HG02981 (cell line): ENCODE measurements at regions not wholly inside any gene's neighbourhood (a gene's known extent, or its start where the extent isn't known, plus 50 kb on each side); places are given as distances from the start of the nearest gene placed in this dataset.

Experiments used
- ATAC-seq: cut with Tn5 transposase; IDR thresholded peaks from one replicate; pipeline ENCODE4 v1.9.1; 2021; ENCODE audit warnings: mild to moderate bottlenecking, moderate library complexity; ENCODE audit not compliant: unreplicated experiment

DNA sequence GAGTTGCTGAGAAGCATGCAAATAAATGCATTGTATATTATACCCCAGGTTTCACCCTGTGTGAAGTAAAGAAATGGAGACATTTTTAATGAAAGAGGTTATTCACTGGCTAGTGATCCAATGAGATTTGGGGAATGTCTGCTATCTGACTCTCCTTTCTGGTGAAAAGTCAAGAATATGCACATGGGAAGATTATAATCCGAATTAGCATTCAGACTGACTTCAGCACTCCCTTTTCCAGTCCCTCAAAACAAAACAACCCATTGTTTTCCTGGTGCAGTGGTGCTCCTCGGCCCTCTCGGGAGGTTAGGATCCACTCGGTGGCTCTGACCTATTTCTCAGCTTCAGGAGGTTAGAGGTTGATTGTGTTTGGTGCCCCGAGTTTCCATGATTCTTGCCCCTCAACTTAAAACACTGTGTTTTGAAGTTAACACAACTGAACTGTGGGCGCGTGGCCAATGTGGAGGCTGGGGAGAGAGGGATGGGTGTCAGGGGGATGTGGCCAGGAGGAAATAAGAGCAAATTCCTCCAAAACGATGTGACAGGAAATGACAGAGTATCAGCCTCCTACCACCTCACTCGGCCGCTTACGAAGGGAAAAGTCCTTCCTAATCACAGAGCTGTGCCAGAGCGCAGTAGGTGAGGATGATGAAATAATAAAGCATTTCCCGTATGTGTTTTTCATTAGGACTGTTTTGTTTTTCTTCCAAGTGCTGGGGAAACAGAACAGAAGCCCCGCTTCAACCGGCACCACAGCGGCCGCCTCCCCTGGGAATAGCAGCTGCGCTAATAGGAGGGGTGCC is 440.1 kb downstream of the MTX2 start:
- no peak for ATAC-seq

DNA sequence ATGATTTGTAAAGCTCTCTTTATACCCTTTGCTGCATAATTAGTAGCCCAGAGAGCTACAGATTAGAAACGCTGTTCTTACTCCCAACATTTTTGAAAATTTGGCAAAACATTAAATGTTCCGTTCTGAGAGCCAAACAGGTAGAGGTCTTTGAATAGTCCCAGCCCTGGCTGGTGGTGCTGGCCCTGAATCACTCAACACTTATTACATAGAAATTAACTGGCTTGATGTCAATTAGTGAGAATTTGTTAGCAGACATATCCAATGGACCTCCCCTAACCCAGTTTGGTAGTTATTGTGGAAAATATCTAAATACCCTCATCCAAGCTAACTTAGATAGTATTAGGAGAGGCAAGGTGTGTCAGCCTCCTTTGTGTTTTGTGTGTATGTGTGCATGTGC is 440.7 kb downstream of the MTX2 start:
- ATAC-seq, result no peak

DNA sequence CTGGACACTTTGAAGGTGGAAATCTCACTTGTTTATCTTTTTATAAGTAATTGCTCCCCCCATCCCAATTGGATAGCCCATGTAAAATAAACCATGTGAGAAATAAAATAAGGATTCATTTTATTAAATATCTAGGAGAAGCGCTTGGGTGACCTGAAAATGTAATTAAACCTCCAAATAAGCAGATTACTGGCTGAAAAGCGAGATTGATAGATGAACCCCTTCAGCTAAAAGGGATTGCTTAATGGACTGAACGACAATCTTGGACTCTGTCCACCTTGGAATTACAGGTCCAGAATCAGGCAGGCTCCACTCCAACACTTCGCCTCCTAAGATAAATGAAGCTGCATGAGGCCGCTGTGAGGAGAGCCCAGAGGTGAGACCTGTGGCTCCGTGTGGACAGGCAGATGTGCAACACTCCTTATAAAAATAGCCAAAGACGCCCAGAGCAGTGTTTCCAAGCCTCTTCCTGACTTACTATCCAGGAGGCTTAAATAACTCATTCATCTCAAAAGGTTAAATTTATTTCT is 441.5 kb downstream of the MTX2 start:
- ATAC-seq, result no peak

DNA sequence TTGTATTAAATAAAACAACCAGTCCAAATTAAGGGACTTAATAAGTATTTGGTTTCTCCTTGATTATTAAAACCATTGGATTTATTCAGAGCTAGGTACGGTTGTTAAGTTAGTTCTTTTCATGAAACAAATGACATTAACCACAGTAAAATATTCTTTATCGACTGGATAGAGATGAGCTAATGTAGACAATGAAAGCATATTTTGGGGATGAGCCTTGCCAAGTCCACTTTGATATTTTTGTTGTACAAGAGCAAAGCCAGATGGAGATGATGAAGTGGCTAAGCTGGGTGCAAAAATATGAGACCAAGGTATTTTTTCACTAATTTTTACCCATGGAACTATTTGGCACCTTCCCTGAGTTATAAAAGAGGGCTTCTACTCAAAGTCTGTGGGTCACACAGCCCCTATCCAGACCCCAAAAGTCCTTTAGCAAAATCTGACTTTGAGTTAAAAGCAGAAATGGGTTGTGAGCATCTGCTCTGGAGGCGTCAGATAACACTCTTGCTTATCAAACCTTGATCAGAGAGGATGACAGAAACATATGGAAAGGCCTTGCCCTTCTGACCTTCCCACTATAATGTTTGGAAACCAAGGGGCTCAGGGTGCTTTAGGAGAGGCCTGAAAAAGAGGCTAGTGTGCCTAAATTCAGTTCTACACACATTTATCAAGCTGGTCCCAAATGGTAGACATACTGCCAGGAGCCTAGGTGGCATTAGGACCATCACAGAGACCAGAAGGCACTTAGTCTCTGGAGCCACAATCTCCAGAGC is 456.8 kb downstream of the MTX2 start:
- no peak for ATAC-seq

DNA sequence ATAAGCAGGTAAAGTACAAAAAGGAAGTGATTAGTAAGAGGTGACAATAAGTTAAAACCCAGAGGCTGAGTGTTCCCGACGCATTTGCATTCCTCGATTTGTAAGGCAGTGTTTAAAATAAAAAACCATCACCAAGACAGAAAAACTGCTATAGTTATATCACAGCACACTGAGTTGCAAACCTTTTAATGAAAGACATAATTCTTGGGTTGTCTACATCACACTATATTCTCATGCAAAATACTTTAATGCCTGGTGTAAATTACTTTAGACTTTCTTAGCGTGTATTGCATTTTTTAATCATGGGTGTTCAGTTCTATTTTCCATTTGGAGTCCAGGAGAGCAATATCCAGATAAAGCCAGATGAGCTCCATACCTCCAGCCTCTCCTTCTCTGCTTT is 458.5 kb downstream of the MTX2 start:
- ATAC-seq, result no peak

DNA sequence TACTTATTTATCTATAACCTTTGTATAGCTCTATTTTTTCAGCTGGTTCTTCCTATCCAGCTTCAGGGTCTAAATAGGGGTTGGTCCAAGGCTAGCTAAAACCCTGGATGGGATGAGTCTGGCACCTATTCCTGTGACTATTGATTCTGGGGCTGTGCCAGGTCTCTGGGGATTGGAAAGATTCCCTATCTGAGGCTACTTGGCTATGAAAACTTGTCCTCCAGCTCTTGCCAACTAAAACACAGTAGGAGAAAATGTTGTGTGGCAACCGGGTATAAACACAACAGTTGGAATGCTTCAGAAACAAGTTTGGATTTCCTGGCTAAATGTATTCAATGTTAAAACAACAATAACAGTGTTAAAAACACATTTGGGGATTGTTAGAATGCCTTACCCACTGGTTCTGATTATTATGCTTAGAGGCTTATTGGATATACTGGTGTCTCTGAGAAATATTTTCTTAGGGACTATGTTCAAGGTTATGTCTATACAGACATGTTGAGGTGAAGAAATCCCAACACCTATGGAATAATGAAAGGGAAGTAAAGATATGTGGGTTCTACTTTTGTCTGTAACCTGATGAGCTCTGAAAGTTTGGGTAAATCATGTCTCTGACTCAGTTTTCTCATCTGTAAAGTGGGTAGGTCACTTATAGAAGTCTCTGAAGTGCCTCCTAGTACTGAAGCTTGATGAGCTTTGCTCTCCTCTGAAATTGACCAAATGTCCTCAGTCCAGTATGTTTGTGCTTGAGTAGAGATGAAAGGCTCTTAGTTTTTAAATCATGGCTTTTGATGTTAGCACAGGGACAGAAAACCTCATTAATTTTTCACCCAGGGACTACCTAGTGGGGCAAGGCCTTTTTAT is 460.7 kb downstream of the MTX2 start:
- no peak for ATAC-seq

DNA sequence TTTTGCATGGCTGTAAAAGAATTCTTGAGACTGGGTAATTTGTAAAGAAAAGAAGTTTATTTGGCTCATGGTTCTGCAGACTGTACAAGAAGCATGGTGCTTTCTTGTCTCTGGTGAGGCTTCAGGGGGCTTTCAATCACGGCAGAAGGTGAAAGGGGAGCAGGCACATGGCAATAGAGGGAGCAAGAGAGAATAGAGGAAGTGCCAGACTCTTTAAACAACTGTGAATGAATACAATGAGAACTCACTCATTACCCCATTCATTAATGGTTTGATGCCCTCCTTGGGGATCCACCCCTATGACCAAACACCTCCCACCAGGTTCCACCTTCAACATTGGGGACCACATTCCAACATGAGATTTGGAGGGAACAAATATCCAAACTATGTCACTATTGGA is 463.5 kb downstream of the MTX2 start:
- no peak for ATAC-seq

DNA sequence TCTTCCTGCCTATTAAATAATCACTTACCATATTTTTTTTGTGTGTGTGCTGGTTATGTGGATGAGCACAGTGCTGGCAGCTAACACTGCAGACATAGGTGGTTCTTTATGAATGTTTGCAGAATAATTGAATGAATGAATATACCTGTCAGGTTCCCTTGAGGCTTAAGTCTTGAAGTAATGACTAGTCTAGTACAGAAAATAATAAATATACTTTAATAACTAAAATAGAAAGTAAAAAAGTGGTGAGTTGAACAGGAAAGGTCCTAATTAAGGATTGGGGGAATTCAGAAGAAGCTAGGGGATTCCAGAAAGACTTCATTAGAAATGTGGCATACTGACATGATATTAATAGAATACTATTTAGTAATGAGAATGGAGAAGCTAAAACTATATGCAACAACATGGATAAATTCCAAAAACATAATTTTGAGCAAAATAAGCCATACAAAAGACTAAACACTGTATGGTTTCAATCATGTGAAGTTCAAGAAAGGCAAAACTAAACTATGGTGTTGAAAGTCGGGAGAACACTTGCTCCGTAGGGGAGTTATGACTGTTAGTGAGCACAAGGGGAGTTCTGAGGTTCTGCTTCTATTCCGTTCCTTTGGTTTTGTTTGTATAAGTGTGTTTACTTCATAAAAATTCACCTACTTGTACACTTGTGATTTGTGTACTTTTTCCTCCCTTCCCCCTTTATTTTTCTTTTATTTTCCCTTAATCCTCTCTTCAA is 464.6 kb downstream of the MTX2 start:
- ATAC-seq, result no peak

DNA sequence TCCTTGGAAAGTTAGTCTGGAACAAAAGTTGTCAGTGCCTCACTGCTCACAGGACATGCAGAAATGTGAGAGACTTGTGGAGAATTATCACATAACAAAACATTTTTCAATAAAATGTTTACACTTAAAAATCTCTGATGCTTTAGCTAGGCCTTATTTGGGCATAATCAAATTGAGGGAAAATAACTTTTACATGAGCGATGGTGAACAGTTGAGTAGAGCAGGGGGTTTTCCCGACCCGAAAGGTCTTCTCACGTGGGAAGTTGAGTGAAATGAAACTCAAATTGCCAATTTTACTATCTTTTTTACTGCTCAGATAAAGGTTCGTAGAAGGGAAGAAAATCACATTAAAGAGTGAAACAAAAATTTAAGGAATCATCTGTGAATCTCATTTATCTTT is 465.6 kb downstream of the MTX2 start:
- ATAC-seq, result no peak

DNA sequence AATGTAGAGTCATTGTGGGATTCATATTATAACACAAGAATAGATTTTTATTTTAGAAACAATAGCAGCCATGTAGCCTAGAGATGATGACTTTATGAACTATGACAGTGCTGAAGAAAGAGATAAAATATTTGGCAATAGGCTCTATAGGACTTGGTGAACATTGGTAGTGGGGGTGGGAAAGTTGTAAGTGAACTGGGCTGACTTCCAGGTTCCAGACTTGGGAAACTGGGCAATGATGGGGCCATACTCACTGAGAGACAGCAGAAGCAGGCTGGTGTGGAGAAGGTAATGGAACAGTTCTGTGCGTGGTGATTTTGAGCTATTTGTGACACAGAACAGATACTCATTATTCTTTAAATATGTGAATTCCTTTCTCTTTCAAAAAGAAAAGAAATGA is 470.3 kb upstream of the HNRNPA3 start:
- no peak for ATAC-seq

DNA sequence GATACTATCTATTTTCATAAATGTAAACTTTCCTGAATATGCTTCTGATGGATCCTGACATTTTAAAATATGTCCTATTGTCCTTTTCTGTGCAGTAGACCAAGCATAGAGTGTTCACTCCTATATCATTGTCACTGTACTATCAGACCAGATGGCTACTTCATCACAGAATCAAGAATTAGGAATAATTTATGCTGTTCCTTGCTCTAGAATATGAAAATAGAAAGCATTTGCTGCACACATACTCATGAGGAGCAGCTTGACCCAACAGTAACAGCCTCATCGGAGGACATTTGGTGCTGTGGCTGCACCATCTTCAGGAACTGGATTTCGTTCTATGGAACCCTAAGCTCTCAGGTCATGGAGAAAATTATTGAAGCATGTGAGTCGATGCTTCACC is 468.9 kb upstream of the HNRNPA3 start:
- ATAC-seq, result no peak

DNA sequence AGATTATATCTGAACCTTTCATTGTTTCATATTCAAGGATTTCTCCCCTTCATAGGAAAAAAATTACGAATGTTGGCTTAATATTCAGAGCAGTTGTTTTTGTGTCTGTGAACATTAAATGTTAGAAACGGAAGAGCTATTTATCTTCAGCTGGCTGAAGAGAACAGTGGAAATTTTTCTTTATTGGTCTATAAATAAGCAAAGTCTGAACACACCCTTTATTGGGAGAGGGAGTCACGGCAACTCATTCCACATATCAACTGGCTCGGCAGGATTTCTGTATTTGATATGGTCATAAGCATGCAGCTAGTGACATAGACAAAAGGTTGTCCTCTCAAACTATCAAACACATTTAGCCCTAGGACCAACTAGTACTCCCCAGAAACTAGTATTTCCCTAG is 468.4 kb upstream of the HNRNPA3 start:
- no peak for ATAC-seq

DNA sequence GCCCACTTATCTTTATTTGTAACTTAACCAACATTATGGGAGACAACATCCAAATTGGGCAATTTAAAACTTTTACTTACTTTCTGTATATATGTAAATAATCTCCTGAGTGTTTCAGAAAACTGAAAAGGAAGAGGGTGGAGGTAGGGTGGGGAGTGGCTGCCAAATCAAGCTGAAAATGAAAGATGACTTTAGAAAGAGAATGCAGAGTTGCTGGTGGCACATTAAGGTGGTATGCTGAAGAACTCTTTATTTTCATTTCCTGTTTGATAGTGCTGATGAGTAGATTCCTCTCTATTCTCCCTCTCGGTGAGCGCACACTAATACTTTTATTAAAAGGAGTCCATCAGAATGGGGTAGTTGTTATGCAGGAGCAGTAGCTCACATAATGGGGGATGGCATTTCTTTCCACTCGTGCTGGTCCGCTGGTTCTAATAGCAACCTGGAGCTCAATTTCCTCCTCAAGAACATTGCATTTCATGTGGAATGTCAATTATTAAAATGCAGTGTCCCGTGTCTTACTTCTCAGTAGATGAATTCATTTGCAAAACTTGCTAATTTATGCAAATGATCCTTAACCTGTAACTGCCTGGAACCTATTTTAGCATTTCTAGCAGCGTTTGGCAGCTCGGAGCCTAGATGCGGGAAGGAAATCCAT is 466.9 kb upstream of the HNRNPA3 start:
- no peak for ATAC-seq

DNA sequence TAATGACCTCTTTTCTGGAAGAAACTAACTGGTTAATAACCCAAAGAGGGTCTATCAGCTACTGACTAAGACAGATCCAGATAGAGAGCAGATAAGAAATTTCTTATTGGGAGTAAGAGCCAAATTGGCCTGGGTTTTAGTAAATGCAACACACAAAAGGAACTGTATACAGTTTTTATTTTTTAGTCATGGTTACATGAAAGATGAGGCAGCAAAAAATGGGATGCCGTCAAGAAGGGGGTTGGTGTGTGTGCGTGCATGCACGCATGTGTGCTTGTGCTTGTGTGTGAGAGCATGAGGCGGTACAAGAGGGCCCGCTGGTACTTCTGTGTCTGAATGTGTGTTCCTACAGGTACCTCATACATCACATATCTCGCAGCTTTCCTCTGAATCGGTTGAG is 466.2 kb upstream of the HNRNPA3 start:
- ATAC-seq, result no peak

DNA sequence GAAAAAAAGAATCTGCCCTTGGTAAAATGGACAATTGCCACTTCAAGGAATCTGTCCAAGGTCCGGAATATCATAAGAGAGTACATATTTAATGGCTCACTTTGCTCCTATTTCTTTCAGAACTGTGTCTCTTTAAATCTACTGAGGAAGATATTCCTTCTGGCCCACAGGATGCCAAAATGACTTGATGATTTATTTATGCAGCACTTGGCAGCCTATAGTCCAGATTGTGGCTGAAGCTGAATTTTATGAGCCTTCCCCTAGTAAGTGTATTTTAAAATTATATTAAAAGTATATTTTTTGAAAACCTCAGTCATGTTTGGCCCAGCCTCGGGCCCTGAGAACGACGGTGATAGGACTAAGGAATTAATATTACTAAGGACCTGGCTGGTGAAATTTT is 465.1 kb upstream of the HNRNPA3 start:
- no peak for ATAC-seq

DNA sequence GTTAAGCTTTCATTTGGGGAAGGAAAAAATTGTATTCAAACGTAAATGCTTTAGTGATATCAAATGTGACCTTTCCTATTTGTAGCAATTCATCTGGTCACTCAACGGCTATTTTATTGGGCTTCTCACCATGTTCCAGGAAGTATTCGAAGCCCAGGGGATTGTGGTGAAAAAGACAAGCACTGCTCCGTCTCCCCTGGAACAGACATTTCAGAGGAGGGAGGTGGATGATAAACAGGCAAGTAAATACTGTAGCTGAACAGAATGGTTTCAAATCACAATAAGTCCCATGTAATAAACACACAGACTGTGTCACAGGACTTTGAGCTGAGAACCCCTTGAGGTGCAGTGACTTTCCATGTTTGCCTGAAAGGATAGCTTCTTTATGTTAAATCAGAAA is 464.7 kb upstream of the HNRNPA3 start:
- ATAC-seq, result no peak

DNA sequence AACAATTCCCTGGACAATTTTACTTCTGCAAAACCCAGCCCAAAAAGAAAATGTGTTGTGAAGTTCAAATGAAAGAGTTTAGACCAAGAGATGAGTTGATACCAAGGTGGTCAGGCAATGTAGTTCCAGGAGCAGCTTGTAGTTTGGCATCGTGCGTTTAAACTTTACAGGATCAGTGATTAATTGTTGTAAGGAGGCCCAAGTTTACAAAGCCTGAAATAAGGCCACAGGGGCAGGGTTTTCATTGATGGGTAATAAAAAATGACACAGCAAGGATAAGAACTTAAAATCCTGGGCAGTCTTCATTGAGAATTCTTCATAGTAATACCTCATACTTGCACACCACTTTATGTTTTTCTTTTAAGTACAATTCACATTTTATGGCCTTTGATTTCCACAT is 463.9 kb upstream of the HNRNPA3 start:
- no peak for ATAC-seq

DNA sequence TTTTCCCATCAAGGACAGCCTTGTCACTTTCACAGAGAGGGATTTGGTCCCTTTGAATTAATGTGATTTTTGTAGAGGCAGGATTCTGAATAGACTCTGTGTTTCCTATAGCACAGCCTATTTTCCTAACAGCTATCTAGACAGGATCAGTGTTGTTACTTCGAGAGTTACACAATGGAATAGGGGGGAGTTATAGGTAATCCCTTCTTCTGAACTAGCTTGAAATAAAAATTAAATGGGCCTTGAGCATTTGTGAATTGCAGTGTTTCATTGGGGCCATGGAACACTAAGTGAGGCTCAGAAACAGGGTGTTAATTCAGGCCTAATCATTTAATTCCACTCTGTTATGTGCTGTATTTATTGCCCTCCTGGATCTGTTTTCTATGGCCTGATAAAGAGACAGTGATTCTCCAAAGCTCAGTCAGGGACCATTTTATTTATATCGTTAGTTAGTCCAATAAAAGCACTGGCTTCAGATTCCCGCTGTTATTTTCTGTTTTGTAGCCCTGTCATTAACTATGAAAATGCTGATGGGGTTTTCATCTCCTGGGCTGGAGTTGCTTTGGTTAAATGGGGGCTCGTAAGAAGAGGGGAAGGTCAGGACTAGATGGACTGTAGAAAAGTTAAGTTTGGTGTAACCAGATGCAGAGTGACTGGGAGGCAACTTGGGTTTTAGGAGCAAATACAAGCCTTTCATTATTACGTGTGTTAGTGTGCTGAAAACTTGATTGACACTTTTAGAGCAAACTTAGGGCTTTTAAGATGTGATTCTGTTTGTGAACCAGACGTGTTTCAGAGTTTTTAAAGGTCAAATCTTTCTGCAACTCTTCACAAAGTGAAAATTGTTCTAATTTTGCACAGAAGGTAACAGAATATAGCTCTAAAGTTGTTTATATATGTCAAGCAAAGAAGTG is 461.0 kb upstream of the HNRNPA3 start:
- ATAC-seq, result no peak

DNA sequence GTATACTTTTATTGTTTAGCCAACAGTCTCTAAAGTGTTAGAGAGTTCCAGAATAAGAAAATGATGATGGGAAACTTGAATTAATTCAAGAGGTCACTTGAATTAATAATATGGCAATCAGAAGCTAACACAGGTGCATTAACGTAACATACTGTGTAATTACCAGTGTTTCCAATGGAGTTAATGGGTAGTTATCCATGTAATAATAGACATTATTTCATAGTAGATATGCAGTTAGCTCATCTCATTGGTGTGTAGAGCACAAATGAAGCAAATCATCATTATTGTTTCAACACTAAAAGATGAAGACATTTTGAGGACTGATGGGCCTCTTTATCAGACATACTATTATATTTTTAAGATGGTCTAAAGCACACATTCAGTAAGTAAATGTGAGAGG is 460.3 kb upstream of the HNRNPA3 start:
- no peak for ATAC-seq
